Keratinocyte (primary cell): ENCODE measurements at regions not wholly inside any gene's neighbourhood (a gene's known extent, or its start where the extent isn't known, plus 50 kb on each side); places are given as distances from the start of the nearest gene placed in this dataset.

Source experiments
- CTCF ChIP-seq, 3 experiments: IDR thresholded peaks in 1 of 3; conservative IDR thresholded peaks in 1 of 3; optimal IDR thresholded peaks in 1 of 3; 2 replicates in 2 of 3; 3 replicates in 1 of 3; pipeline versions ENCODE3 to v1.5.1; 2011; ENCODE audit warnings: low read length in 3 of 3, mild to moderate bottlenecking in 3 of 3, moderate library complexity in 2 of 3, control low read depth in 1 of 3, inconsistent platforms in 1 of 3; ENCODE audit not compliant: insufficient read depth in 2 of 3; ENCODE audit errors: extremely low read depth in 1 of 3
- EZH2 ChIP-seq: IDR thresholded peaks from one replicate; pipeline ENCODE4 v1.6.1; 2012; ENCODE audit warnings: inconsistent platforms, mild to moderate bottlenecking, low read length, moderate library complexity

- peak in 2 of 3 experiments; percentile 38 to 57 for TF ChIP-seq CTCF (optimal IDR thresholded peaks at IDR 0.05 in 1 of 3, IDR thresholded peaks at IDR 0.05 in 1 of 3, conservative IDR thresholded peaks at IDR 0.05 in 1 of 3; ENCODE audit: extremely low read depth in 1 of 3, insufficient read depth in 2 of 3, low read length in 3 of 3)
- no peak for TF ChIP-seq EZH2
Observed at GRCh38 chr4:22962295-22962694, 269.6 kb downstream of the GBA3 start.
